NOMO-1 (cell line): ENCODE measurements at regions not wholly inside any gene's neighbourhood (a gene's known extent, or its start where the extent isn't known, plus 50 kb on each side); places are given as distances from the start of the nearest gene placed in this dataset.
"Not testable (repeated sequence)": the region's sequence is repeated elsewhere in the genome, so short reads cannot be mapped to it uniquely, and the experiment has no call there.

Experiments used
- DNase-seq, 2 experiments: peaks; one replicate each; lab custom pipeline; 2025; ENCODE audit not compliant: unreplicated experiment in 2 of 2; lab: John Stamatoyannopoulos, UW

- no peak for DNase-seq
These were observed 1307.5 kb upstream of the TENM4 start for GRCh38 chr11:80748207-80748925.

GRCh38 chr11:80746300-80746699 lies 1305.5 kb upstream of the TENM4 start:
- DNase-seq: no peak

GRCh38 chr11:80745416-80745815 lies 1304.6 kb upstream of the TENM4 start:
- no peak for DNase-seq

GRCh38 chr11:80733790-80734189 lies 1293.0 kb upstream of the TENM4 start:
- DNase-seq: no peak

GRCh38 chr11:80733361-80733760 lies 1292.5 kb upstream of the TENM4 start:
- no peak for DNase-seq

- DNase-seq: peak in 1 of 2 experiments; percentile 22
These were observed 1286.5 kb upstream of the TENM4 start for GRCh38 chr11:80727315-80727714.

GRCh38 chr11:80726236-80726635 lies 1285.4 kb upstream of the TENM4 start:
- DNase-seq: peak in 1 of 2 experiments; percentile 11

- DNase-seq: no peak
These were observed 1283.5 kb upstream of the TENM4 start for GRCh38 chr11:80724366-80724765.

GRCh38 chr11:80722629-80723028 lies 1281.8 kb upstream of the TENM4 start:
- no peak for DNase-seq

GRCh38 chr11:80720295-80720694 lies 1279.5 kb upstream of the TENM4 start:
- no peak for DNase-seq

GRCh38 chr11:80719292-80719646 lies 1278.4 kb upstream of the TENM4 start:
- DNase-seq: no peak

GRCh38 chr11:80718611-80719291 lies 1277.9 kb upstream of the TENM4 start:
- no peak for DNase-seq

- DNase-seq: no peak
These were observed 1261.4 kb upstream of the TENM4 start for GRCh38 chr11:80702264-80702663.

- DNase-seq: no peak
These were observed 1259.6 kb upstream of the TENM4 start for GRCh38 chr11:80700386-80700785.

- DNase-seq: not testable (repeated sequence)
These were observed 1258.8 kb upstream of the TENM4 start for GRCh38 chr11:80699406-80700177.

GRCh38 chr11:80698637-80699036 lies 1257.8 kb upstream of the TENM4 start:
- DNase-seq: no peak

- DNase-seq: no peak
These were observed 1253.6 kb upstream of the TENM4 start for GRCh38 chr11:80694385-80694784.

GRCh38 chr11:80687941-80688340 lies 1247.1 kb upstream of the TENM4 start:
- no peak for DNase-seq

- DNase-seq: no peak
These were observed 1246.1 kb upstream of the TENM4 start for GRCh38 chr11:80686889-80687288.

GRCh38 chr11:80673566-80673965 lies 1232.7 kb upstream of the TENM4 start:
- DNase-seq: no peak

- DNase-seq: no peak
These were observed 1228.8 kb upstream of the TENM4 start for GRCh38 chr11:80669620-80670019.

- DNase-seq: no peak
These were observed 1227.2 kb upstream of the TENM4 start for GRCh38 chr11:80668039-80668438.
